ENCODE measurements at regions not wholly inside any gene's neighbourhood (a gene's known extent, or its start where the extent isn't known, plus 50 kb on each side); places are given as distances from the start of the nearest gene placed in this dataset.

- TF ChIP-seq CTCF (IDR thresholded peaks at IDR 0.05) (no peak), POLR2AphosphoS5 (IDR thresholded peaks at IDR 0.05; ENCODE audit: insufficient read depth in 1 of 2, low read depth in 1 of 2) (no peak)
Observed at GRCh38 chr5:35533156-35533555, 84.5 kb upstream of the SPEF2 start.

All from vagina (tissue), 2 donors.